ENCODE measurements at regions not wholly inside any gene's neighbourhood (a gene's known extent, or its start where the extent isn't known, plus 50 kb on each side); places are given as distances from the start of the nearest gene placed in this dataset.

DNA sequence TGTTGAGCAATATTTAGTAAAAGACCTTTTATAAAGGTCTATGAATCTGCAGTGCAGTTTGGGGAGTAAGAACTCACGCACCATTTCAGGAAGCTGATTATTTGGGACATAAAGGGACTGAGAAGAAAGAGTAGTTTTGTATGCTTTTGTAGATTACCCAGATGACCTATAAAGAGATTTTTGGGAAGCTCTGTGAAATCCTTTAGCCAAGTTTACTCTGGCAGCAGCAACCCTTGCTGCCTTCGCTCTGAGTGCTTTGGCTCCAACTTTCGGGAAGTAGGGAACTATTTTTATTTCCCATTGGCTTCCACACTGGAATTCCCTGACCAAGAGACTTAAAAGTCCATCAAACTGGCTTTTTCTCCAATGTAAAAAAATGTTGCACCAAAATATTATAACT lies 1110.1 kb upstream of the PHF14 start:
- BruUV-seq (replicated peaks) = no TSS peak
- no peak for DNase-seq (ENCODE audit: low spot score)
- peaks cover 9% of the 10 kb centered on the region for H3K9me3 ChIP-seq (ENCODE audit: low read depth, low read length, poor library complexity, severe bottlenecking)
- TF ChIP-seq EZH2 (IDR thresholded peaks at IDR 0.05; ENCODE audit: borderline replicate concordance, low read depth, low read length, poor library complexity, severe bottlenecking) = no peak
- TF ChIP-seq, protein P1, sequence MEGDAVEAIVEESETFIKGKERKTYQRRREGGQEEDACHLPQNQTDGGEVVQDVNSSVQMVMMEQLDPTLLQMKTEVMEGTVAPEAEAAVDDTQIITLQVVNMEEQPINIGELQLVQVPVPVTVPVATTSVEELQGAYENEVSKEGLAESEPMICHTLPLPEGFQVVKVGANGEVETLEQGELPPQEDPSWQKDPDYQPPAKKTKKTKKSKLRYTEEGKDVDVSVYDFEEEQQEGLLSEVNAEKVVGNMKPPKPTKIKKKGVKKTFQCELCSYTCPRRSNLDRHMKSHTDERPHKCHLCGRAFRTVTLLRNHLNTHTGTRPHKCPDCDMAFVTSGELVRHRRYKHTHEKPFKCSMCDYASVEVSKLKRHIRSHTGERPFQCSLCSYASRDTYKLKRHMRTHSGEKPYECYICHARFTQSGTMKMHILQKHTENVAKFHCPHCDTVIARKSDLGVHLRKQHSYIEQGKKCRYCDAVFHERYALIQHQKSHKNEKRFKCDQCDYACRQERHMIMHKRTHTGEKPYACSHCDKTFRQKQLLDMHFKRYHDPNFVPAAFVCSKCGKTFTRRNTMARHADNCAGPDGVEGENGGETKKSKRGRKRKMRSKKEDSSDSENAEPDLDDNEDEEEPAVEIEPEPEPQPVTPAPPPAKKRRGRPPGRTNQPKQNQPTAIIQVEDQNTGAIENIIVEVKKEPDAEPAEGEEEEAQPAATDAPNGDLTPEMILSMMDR (conservative IDR thresholded peaks at IDR 0.05; ENCODE audit: low read depth, low read length) = no peak
- H3K27me3 ChIP-seq (replicated peaks; ENCODE audit: insufficient read depth, low read depth, low read length, poor library complexity) = no peaks in the 10 kb centered on the region
- no peak overlapping the region for H3K27ac ChIP-seq (ENCODE audit: low read depth, low read length, poor library complexity, severe bottlenecking)
- POLR2A ChIA-PET (ENCODE audit: low non-redundant PET) = no interaction called here
- H3K36me3 ChIP-seq (ENCODE audit: insufficient read depth, low read length, poor library complexity, severe bottlenecking) = no peaks in the 10 kb centered on the region
- intact Hi-C loops (cut with micrococcal nuclease; ENCODE audit: unreplicated experiment) = no loop called here
- H3K4me3 ChIP-seq (ENCODE audit: low read depth, low read length, poor library complexity, severe bottlenecking) = no peak overlapping the region
- no peaks in the 10 kb centered on the region for H3K4me1 ChIP-seq (ENCODE audit: insufficient read depth, low read length, poor library complexity, severe bottlenecking)
- CTCF ChIA-PET = no interaction called here

DNA sequence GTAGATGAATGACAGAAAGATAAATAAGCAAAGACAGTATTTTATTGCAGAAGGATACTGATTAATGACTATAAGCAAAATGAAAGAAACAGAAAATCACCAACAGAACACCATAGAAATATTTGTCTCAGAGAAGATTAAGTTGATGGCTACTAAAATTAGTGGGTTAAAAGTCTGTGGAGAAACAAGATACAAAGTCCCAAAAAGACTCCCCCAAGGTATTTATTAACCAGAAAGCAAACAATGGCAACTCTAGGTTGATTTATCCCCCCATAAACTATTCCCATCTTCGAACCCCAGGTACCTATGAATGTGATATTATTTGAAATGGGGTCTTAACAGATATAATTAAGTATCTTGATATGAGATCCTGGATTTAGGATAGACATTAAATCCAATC lies 1104.5 kb upstream of the PHF14 start:
- H3K4me1 ChIP-seq (ENCODE audit: insufficient read depth, low read length, poor library complexity, severe bottlenecking) = no peaks in the 10 kb centered on the region
- no peak overlapping the region for H3K4me3 ChIP-seq (ENCODE audit: low read depth, low read length, poor library complexity, severe bottlenecking)
- TF ChIP-seq, protein P1 (conservative IDR thresholded peaks at IDR 0.05; ENCODE audit: low read depth, low read length) = no peak
- TF ChIP-seq EZH2 (IDR thresholded peaks at IDR 0.05; ENCODE audit: borderline replicate concordance, low read depth, low read length, poor library complexity, severe bottlenecking) = no peak
- no TSS peak for BruUV-seq (replicated peaks)
- no peaks in the 10 kb centered on the region for H3K36me3 ChIP-seq (ENCODE audit: insufficient read depth, low read length, poor library complexity, severe bottlenecking)
- intact Hi-C loops (cut with micrococcal nuclease; ENCODE audit: unreplicated experiment) = no loop called here
- ChIA-PET POLR2A (ENCODE audit: low non-redundant PET) (no interaction called here), CTCF (no interaction called here)
- H3K9me3 ChIP-seq (ENCODE audit: low read depth, low read length, poor library complexity, severe bottlenecking) = peaks cover 23% of the 10 kb centered on the region
- no peak overlapping the region for H3K27ac ChIP-seq (ENCODE audit: low read depth, low read length, poor library complexity, severe bottlenecking)
- no peak for DNase-seq (ENCODE audit: low spot score)
- no peaks in the 10 kb centered on the region for H3K27me3 ChIP-seq (replicated peaks; ENCODE audit: insufficient read depth, low read depth, low read length, poor library complexity)

DNA sequence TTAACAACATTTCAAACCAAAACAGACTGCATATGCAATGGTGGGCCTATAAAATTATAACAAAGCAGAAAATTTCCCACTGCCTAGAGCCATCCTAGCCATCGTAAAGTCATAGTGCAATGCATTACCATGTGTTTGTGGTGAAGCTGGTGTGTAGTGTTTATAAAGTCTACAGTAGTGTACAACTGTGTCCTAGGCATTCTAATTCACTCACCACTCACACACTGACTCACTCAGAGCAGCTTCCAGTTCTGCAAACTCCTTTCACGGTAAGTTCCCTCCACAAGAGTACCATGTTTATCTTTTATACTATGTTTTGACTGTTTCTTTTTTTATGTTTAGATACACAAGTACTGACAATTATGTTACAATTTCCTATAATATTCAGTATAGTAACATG lies 1104.1 kb upstream of the PHF14 start:
- H3K27me3 ChIP-seq (replicated peaks; ENCODE audit: insufficient read depth, low read depth, low read length, poor library complexity) = no peaks in the 10 kb centered on the region
- no peaks in the 10 kb centered on the region for H3K4me1 ChIP-seq (ENCODE audit: insufficient read depth, low read length, poor library complexity, severe bottlenecking)
- no peak for TF ChIP-seq EZH2 (IDR thresholded peaks at IDR 0.05; ENCODE audit: borderline replicate concordance, low read depth, low read length, poor library complexity, severe bottlenecking)
- TF ChIP-seq, protein P1 (conservative IDR thresholded peaks at IDR 0.05; ENCODE audit: low read depth, low read length) = no peak
- H3K27ac ChIP-seq (ENCODE audit: low read depth, low read length, poor library complexity, severe bottlenecking) = no peak overlapping the region
- POLR2A ChIA-PET (ENCODE audit: low non-redundant PET) = no interaction called here
- DNase-seq (ENCODE audit: low spot score) = no peak
- H3K9me3 ChIP-seq (ENCODE audit: low read depth, low read length, poor library complexity, severe bottlenecking) = peaks cover 23% of the 10 kb centered on the region
- CTCF ChIA-PET = no interaction called here
- no TSS peak for BruUV-seq (replicated peaks)
- H3K4me3 ChIP-seq (ENCODE audit: low read depth, low read length, poor library complexity, severe bottlenecking) = no peak overlapping the region
- no peaks in the 10 kb centered on the region for H3K36me3 ChIP-seq (ENCODE audit: insufficient read depth, low read length, poor library complexity, severe bottlenecking)
- intact Hi-C loops (cut with micrococcal nuclease; ENCODE audit: unreplicated experiment) = no loop called here
